ENCODE measurements at regions not wholly inside any gene's neighbourhood (a gene's known extent, or its start where the extent isn't known, plus 50 kb on each side); places are given as distances from the start of the nearest gene placed in this dataset.
"Not testable (repeated sequence)": the region's sequence is repeated elsewhere in the genome, so short reads cannot be mapped to it uniquely, and the experiment has no call there.

- peak; percentile 62 for DNase-seq (ENCODE audit: low read depth)
Observed at GRCh38 chr12:127108360-127109215, 1158.4 kb upstream of the TMEM132C start.

- DNase-seq (ENCODE audit: low read depth): no peak
Observed at GRCh38 chr12:127113945-127114344, 1153.0 kb upstream of the TMEM132C start.

GRCh38 chr12:127115468-127116035 lies 1151.4 kb upstream of the TMEM132C start:
- DNase-seq (ENCODE audit: low read depth): peak; percentile 13

GRCh38 chr12:127118251-127118650 lies 1148.7 kb upstream of the TMEM132C start:
- DNase-seq (ENCODE audit: low read depth): no peak

- DNase-seq (ENCODE audit: low read depth): no peak
Observed at GRCh38 chr12:127119600-127120140, 1147.3 kb upstream of the TMEM132C start.

- no peak for DNase-seq (ENCODE audit: low read depth)
Observed at GRCh38 chr12:127120851-127121250, 1146.1 kb upstream of the TMEM132C start.

GRCh38 chr12:127121494-127122084 lies 1145.4 kb upstream of the TMEM132C start:
- no peak for DNase-seq (ENCODE audit: low read depth)

GRCh38 chr12:127125607-127126259 lies 1141.2 kb upstream of the TMEM132C start:
- peak; percentile 98 for DNase-seq (ENCODE audit: low read depth)

- no peak for DNase-seq (ENCODE audit: low read depth)
Observed at GRCh38 chr12:127126260-127126628, 1140.7 kb upstream of the TMEM132C start.

GRCh38 chr12:127127897-127128296 lies 1139.1 kb upstream of the TMEM132C start:
- no peak for DNase-seq (ENCODE audit: low read depth)

- no peak for DNase-seq (ENCODE audit: low read depth)
Observed at GRCh38 chr12:127130506-127131124, 1136.4 kb upstream of the TMEM132C start.

- no peak for DNase-seq (ENCODE audit: low read depth)
Observed at GRCh38 chr12:127133675-127134335, 1133.2 kb upstream of the TMEM132C start.

GRCh38 chr12:127140864-127141484 lies 1126.0 kb upstream of the TMEM132C start:
- DNase-seq (ENCODE audit: low read depth): not testable (repeated sequence)

- DNase-seq (ENCODE audit: low read depth): no peak
Observed at GRCh38 chr12:127143020-127143419, 1124.0 kb upstream of the TMEM132C start.

- DNase-seq (ENCODE audit: low read depth): no peak
Observed at GRCh38 chr12:127144770-127145169, 1122.2 kb upstream of the TMEM132C start.

- no peak for DNase-seq (ENCODE audit: low read depth)
Observed at GRCh38 chr12:127145241-127145928, 1121.6 kb upstream of the TMEM132C start.

GRCh38 chr12:127145929-127146789 lies 1120.8 kb upstream of the TMEM132C start:
- DNase-seq (ENCODE audit: low read depth): no peak

GRCh38 chr12:127146991-127147718 lies 1119.8 kb upstream of the TMEM132C start:
- no peak for DNase-seq (ENCODE audit: low read depth)

Measured in HT1080 (cell line).